NT2/D1 (cell line): ENCODE measurements at regions not wholly inside any gene's neighbourhood (a gene's known extent, or its start where the extent isn't known, plus 50 kb on each side); places are given as distances from the start of the nearest gene placed in this dataset.
"Not testable (repeated sequence)": the region's sequence is repeated elsewhere in the genome, so short reads cannot be mapped to it uniquely, and the experiment has no call there.

Experiments
- YY1 ChIP-seq: IDR thresholded peaks from 2 replicates; pipeline ENCODE4 v1.6.1; 2011; ENCODE audit not compliant: insufficient read length, insufficient read depth
- ZNF274 ChIP-seq: IDR thresholded peaks from 2 replicates; pipeline ENCODE4 v1.6.1; 2011; ENCODE audit warnings: mild to moderate bottlenecking, low read depth, low read length

GRCh38 chr5:88615767-88616166 lies 267.2 kb downstream of the MEF2C start:
- TF ChIP-seq YY1, ZNF274: not testable (repeated sequence)
